Pons (tissue), 1 donor: ENCODE measurements at regions not wholly inside any gene's neighbourhood (a gene's known extent, or its start where the extent isn't known, plus 50 kb on each side); places are given as distances from the start of the nearest gene placed in this dataset.
"Not testable (repeated sequence)": the region's sequence is repeated elsewhere in the genome, so short reads cannot be mapped to it uniquely, and the experiment has no call there.

Experiments used
- DNase-seq: peaks from one replicate; pipeline ENCODE4 v3.0.0-alpha.2; 2016; ENCODE audit warnings: low spot score

- DNase-seq: no peak
These were observed 99.5 kb downstream of the SLC4A3 start for GRCh38 chr2:219726916-219727315.

GRCh38 chr2:219727771-219728429 lies 100.5 kb downstream of the SLC4A3 start:
- DNase-seq: no peak

GRCh38 chr2:219728991-219729487 lies 101.6 kb downstream of the SLC4A3 start:
- DNase-seq: no peak

GRCh38 chr2:219731173-219731572 lies 103.7 kb downstream of the SLC4A3 start:
- no peak for DNase-seq

GRCh38 chr2:219733106-219733505 lies 105.7 kb downstream of the SLC4A3 start:
- DNase-seq: no peak

- DNase-seq: no peak
These were observed 106.3 kb downstream of the SLC4A3 start for GRCh38 chr2:219733746-219734145.

GRCh38 chr2:219736209-219736608 lies 108.8 kb downstream of the SLC4A3 start:
- peak; percentile 72 for DNase-seq

- peak; percentile 24 for DNase-seq
These were observed 109.9 kb downstream of the SLC4A3 start for GRCh38 chr2:219737270-219737691.

GRCh38 chr2:219739066-219739465 lies 111.6 kb downstream of the SLC4A3 start:
- DNase-seq: no peak

GRCh38 chr2:219739866-219740440 lies 112.5 kb downstream of the SLC4A3 start:
- no peak for DNase-seq

GRCh38 chr2:219743548-219743947 lies 116.1 kb downstream of the SLC4A3 start:
- no peak for DNase-seq

GRCh38 chr2:219744066-219744465 lies 116.6 kb downstream of the SLC4A3 start:
- no peak for DNase-seq

- no peak for DNase-seq
These were observed 117.2 kb downstream of the SLC4A3 start for GRCh38 chr2:219744600-219744999.

GRCh38 chr2:219747637-219748036 lies 120.2 kb downstream of the SLC4A3 start:
- no peak for DNase-seq

- DNase-seq: no peak
These were observed 121.5 kb downstream of the SLC4A3 start for GRCh38 chr2:219748671-219749570.

GRCh38 chr2:219751121-219751520 lies 123.7 kb downstream of the SLC4A3 start:
- DNase-seq: not testable (repeated sequence)

GRCh38 chr2:219752726-219753125 lies 125.3 kb downstream of the SLC4A3 start:
- DNase-seq: no peak

- no peak for DNase-seq
These were observed 131.7 kb downstream of the SLC4A3 start for GRCh38 chr2:219758907-219759680.

GRCh38 chr2:219759801-219760200 lies 132.4 kb downstream of the SLC4A3 start:
- no peak for DNase-seq

GRCh38 chr2:219765231-219765911 lies 137.9 kb downstream of the SLC4A3 start:
- DNase-seq: no peak

GRCh38 chr2:219766658-219767057 lies 139.2 kb downstream of the SLC4A3 start:
- no peak for DNase-seq
